Osteocyte (in vitro differentiated cells): ENCODE measurements at regions not wholly inside any gene's neighbourhood (a gene's known extent, or its start where the extent isn't known, plus 50 kb on each side); places are given as distances from the start of the nearest gene placed in this dataset.
A peak's percentile ranks its signal among the peaks of the same experiment; 100 is the strongest.

ENCODE experiments used
- DNase-seq: peaks from one replicate; pipeline ENCODE4 v3.0.0; 2021; ENCODE audit warnings: mixed read lengths; ENCODE audit not compliant: unreplicated experiment; ENCODE audit errors: extremely low spot score
- H3K27ac Mint-ChIP-seq: one replicate; pipeline ENCODE4 v1.8.0; 2021; ENCODE audit warnings: mild to moderate bottlenecking, mixed read lengths; ENCODE audit not compliant: unreplicated experiment
- H3K27me3 Mint-ChIP-seq: one replicate; pipeline ENCODE4 v1.8.0; 2021; ENCODE audit warnings: mixed read lengths; ENCODE audit not compliant: unreplicated experiment
- H3K36me3 Mint-ChIP-seq: one replicate; pipeline ENCODE4 v1.8.0; 2021; ENCODE audit warnings: mixed read lengths; ENCODE audit not compliant: unreplicated experiment
- H3K4me1 Mint-ChIP-seq: one replicate; pipeline ENCODE4 v1.8.0; 2021; ENCODE audit warnings: mixed read lengths; ENCODE audit not compliant: unreplicated experiment
- H3K4me3 Mint-ChIP-seq: one replicate; pipeline ENCODE4 v1.8.0; 2021; ENCODE audit warnings: mild to moderate bottlenecking, moderate library complexity, mixed read lengths; ENCODE audit not compliant: unreplicated experiment
- H3K9me3 Mint-ChIP-seq: one replicate; pipeline ENCODE4 v1.8.0; 2021; ENCODE audit warnings: mixed read lengths; ENCODE audit not compliant: unreplicated experiment
- CTCF ChIP-seq: fragments of 200-600 bp; sonication (generic); IDR thresholded peaks from 2 replicates; pipeline ENCODE4 v1.5.0; 2021; ENCODE audit warnings: antibody characterized with exemption, mild to moderate bottlenecking, moderate library complexity

- no peak overlapping the region for H3K27ac Mint-ChIP-seq
- no peak overlapping the region for H3K4me3 Mint-ChIP-seq
- no peaks in the 10 kb centered on the region for H3K36me3 Mint-ChIP-seq
- H3K4me1 Mint-ChIP-seq: no peaks in the 10 kb centered on the region
- H3K9me3 Mint-ChIP-seq: no peaks in the 10 kb centered on the region
- no peak for TF ChIP-seq CTCF
- H3K27me3 Mint-ChIP-seq: peaks cover 17% of the 10 kb centered on the region
- no peak for DNase-seq
These were observed 110.8 kb downstream of the NDUFA12 start for GRCh38 chr12:94892544-94893267.

- H3K27me3 Mint-ChIP-seq: peaks cover 42% of the 10 kb centered on the region
- H3K4me1 Mint-ChIP-seq: no peaks in the 10 kb centered on the region
- no peaks in the 10 kb centered on the region for H3K9me3 Mint-ChIP-seq
- H3K27ac Mint-ChIP-seq: no peak overlapping the region
- H3K4me3 Mint-ChIP-seq: no peak overlapping the region
- no peaks in the 10 kb centered on the region for H3K36me3 Mint-ChIP-seq
- DNase-seq: no peak
- TF ChIP-seq CTCF: no peak
These were observed 113.9 kb downstream of the NDUFA12 start for GRCh38 chr12:94889445-94890210.

- H3K27me3 Mint-ChIP-seq: peaks cover 64% of the 10 kb centered on the region
- DNase-seq: no peak
These were observed 124.0 kb downstream of the NDUFA12 start for GRCh38 chr12:94879542-94879941.

GRCh38 chr12:94875525-94875924 is 128.0 kb downstream of the NDUFA12 start:
- no peaks in the 10 kb centered on the region for H3K9me3 Mint-ChIP-seq
- no peak overlapping the region for H3K4me3 Mint-ChIP-seq
- H3K36me3 Mint-ChIP-seq: peaks cover 2% of the 10 kb centered on the region
- no peak for DNase-seq
- peak; percentile 43 for TF ChIP-seq CTCF
- H3K4me1 Mint-ChIP-seq: peaks cover 11% of the 10 kb centered on the region
- no peak overlapping the region for H3K27ac Mint-ChIP-seq
- peaks cover 66% of the 10 kb centered on the region for H3K27me3 Mint-ChIP-seq

More at GRCh38 chr12:94879542-94879941, 124.0 kb downstream of the NDUFA12 start:
- no peak for TF ChIP-seq CTCF
- Mint-ChIP-seq H3K4me1 (no peaks in the 10 kb centered on the region), H3K4me3 (no peak overlapping the region), H3K36me3 (no peaks in the 10 kb centered on the region), H3K9me3 (no peaks in the 10 kb centered on the region), H3K27ac (no peak overlapping the region)
